ENCODE measurements at regions not wholly inside any gene's neighbourhood (a gene's known extent, or its start where the extent isn't known, plus 50 kb on each side); places are given as distances from the start of the nearest gene placed in this dataset.

DNA sequence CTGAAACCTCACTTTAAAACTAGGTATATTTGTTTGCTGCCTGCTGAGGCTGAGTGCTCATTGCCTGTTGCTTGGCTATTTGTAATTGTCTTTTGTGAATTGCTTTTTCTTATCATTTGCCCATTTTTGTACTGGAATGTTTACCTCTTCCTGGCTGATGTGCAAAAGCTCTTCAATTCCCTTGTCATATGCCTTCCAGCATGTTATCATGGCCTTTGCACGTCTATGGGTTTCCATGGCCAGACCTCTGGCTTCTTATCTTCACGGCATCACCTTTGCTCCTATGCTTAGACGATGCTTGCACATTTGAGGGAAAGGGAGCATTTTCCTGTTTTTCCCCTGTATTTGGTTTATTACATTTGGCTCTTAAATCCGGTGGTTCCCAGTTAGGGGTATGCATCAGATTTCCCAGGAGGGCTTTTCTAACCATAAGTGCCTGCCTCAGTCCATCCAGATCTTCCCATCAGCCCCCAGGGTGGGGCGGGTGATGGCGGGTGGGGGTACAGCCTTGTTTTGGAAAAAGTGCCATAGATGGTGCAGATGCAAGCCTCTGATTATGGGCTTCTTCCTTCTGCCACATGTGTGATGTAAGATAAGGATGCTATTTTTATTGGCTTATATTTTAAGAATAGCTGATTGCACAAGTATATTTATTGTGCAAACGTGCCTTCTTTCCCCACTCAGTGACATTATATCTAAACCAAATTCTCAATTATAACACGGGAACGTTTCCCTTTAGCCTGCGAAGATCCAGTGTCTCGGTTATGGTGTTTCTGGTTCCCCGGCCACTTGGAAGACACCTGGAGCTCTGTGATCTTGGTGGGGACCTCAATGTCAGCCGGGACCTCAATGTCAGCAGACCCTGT, 70.6 kb upstream of the SEPTIN5 start (continued):
- TF ChIP-seq, protein P1, sequence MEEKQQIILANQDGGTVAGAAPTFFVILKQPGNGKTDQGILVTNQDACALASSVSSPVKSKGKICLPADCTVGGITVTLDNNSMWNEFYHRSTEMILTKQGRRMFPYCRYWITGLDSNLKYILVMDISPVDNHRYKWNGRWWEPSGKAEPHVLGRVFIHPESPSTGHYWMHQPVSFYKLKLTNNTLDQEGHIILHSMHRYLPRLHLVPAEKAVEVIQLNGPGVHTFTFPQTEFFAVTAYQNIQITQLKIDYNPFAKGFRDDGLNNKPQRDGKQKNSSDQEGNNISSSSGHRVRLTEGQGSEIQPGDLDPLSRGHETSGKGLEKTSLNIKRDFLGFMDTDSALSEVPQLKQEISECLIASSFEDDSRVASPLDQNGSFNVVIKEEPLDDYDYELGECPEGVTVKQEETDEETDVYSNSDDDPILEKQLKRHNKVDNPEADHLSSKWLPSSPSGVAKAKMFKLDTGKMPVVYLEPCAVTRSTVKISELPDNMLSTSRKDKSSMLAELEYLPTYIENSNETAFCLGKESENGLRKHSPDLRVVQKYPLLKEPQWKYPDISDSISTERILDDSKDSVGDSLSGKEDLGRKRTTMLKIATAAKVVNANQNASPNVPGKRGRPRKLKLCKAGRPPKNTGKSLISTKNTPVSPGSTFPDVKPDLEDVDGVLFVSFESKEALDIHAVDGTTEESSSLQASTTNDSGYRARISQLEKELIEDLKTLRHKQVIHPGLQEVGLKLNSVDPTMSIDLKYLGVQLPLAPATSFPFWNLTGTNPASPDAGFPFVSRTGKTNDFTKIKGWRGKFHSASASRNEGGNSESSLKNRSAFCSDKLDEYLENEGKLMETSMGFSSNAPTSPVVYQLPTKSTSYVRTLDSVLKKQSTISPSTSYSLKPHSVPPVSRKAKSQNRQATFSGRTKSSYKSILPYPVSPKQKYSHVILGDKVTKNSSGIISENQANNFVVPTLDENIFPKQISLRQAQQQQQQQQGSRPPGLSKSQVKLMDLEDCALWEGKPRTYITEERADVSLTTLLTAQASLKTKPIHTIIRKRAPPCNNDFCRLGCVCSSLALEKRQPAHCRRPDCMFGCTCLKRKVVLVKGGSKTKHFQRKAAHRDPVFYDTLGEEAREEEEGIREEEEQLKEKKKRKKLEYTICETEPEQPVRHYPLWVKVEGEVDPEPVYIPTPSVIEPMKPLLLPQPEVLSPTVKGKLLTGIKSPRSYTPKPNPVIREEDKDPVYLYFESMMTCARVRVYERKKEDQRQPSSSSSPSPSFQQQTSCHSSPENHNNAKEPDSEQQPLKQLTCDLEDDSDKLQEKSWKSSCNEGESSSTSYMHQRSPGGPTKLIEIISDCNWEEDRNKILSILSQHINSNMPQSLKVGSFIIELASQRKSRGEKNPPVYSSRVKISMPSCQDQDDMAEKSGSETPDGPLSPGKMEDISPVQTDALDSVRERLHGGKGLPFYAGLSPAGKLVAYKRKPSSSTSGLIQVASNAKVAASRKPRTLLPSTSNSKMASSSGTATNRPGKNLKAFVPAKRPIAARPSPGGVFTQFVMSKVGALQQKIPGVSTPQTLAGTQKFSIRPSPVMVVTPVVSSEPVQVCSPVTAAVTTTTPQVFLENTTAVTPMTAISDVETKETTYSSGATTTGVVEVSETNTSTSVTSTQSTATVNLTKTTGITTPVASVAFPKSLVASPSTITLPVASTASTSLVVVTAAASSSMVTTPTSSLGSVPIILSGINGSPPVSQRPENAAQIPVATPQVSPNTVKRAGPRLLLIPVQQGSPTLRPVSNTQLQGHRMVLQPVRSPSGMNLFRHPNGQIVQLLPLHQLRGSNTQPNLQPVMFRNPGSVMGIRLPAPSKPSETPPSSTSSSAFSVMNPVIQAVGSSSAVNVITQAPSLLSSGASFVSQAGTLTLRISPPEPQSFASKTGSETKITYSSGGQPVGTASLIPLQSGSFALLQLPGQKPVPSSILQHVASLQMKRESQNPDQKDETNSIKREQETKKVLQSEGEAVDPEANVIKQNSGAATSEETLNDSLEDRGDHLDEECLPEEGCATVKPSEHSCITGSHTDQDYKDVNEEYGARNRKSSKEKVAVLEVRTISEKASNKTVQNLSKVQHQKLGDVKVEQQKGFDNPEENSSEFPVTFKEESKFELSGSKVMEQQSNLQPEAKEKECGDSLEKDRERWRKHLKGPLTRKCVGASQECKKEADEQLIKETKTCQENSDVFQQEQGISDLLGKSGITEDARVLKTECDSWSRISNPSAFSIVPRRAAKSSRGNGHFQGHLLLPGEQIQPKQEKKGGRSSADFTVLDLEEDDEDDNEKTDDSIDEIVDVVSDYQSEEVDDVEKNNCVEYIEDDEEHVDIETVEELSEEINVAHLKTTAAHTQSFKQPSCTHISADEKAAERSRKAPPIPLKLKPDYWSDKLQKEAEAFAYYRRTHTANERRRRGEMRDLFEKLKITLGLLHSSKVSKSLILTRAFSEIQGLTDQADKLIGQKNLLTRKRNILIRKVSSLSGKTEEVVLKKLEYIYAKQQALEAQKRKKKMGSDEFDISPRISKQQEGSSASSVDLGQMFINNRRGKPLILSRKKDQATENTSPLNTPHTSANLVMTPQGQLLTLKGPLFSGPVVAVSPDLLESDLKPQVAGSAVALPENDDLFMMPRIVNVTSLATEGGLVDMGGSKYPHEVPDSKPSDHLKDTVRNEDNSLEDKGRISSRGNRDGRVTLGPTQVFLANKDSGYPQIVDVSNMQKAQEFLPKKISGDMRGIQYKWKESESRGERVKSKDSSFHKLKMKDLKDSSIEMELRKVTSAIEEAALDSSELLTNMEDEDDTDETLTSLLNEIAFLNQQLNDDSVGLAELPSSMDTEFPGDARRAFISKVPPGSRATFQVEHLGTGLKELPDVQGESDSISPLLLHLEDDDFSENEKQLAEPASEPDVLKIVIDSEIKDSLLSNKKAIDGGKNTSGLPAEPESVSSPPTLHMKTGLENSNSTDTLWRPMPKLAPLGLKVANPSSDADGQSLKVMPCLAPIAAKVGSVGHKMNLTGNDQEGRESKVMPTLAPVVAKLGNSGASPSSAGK (IDR thresholded peaks at IDR 0.05) = peak; percentile 91
- TF ChIP-seq STAT5A (IDR thresholded peaks at IDR 0.05; ENCODE audit: borderline replicate concordance, low read length) (peak; percentile 84), GATAD2A (IDR thresholded peaks at IDR 0.05) (peak; percentile 62; the same call in 1 of the 2 replicates), TCF7L2 (IDR thresholded peaks at IDR 0.05; ENCODE audit: low read depth, low read length) (no peak), TBP (optimal IDR thresholded peaks at IDR 0.05; ENCODE audit: low read depth, low read length) (peak; percentile 22), HMG20A (CRISPR knock-in tag; conservative IDR thresholded peaks at IDR 0.05) (peak; percentile 51; the same call in 1 of the 2 replicates)
- TF ChIP-seq, protein P2, sequence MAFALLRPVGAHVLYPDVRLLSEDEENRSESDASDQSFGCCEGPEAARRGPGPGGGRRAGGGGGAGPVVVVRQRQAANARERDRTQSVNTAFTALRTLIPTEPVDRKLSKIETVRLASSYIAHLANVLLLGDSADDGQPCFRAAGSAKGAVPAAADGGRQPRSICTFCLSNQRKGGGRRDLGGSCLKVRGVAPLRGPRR (CRISPR knock-in tag; IDR thresholded peaks at IDR 0.05) = peak; percentile 90; the same call in 1 of the 2 replicates
- TF ChIP-seq, protein P3, sequence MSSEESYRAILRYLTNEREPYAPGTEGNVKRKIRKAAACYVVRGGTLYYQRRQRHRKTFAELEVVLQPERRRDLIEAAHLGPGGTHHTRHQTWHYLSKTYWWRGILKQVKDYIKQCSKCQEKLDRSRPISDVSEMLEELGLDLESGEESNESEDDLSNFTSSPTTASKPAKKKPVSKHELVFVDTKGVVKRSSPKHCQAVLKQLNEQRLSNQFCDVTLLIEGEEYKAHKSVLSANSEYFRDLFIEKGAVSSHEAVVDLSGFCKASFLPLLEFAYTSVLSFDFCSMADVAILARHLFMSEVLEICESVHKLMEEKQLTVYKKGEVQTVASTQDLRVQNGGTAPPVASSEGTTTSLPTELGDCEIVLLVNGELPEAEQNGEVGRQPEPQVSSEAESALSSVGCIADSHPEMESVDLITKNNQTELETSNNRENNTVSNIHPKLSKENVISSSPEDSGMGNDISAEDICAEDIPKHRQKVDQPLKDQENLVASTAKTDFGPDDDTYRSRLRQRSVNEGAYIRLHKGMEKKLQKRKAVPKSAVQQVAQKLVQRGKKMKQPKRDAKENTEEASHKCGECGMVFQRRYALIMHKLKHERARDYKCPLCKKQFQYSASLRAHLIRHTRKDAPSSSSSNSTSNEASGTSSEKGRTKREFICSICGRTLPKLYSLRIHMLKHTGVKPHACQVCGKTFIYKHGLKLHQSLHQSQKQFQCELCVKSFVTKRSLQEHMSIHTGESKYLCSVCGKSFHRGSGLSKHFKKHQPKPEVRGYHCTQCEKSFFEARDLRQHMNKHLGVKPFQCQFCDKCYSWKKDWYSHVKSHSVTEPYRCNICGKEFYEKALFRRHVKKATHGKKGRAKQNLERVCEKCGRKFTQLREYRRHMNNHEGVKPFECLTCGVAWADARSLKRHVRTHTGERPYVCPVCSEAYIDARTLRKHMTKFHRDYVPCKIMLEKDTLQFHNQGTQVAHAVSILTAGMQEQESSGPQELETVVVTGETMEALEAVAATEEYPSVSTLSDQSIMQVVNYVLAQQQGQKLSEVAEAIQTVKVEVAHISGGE (CRISPR knock-in tag; IDR thresholded peaks at IDR 0.05) = peak in 1 of 3 experiments; percentile 75; a peak in 2 of 6 replicates
- TF ChIP-seq, protein P4, sequence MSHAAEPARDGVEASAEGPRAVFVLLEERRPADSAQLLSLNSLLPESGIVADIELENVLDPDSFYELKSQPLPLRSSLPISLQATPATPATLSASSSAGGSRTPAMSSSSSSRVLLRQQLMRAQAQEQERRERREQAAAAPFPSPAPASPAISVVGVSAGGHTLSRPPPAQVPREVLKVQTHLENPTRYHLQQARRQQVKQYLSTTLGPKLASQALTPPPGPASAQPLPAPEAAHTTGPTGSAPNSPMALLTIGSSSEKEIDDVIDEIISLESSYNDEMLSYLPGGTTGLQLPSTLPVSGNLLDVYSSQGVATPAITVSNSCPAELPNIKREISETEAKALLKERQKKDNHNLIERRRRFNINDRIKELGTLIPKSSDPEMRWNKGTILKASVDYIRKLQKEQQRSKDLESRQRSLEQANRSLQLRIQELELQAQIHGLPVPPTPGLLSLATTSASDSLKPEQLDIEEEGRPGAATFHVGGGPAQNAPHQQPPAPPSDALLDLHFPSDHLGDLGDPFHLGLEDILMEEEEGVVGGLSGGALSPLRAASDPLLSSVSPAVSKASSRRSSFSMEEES (CRISPR knock-in tag; IDR thresholded peaks at IDR 0.05) = no peak; the same call in 1 of the 2 replicates
